ENCODE measurements at regions not wholly inside any gene's neighbourhood (a gene's known extent, or its start where the extent isn't known, plus 50 kb on each side); places are given as distances from the start of the nearest gene placed in this dataset.

- intact Hi-C loops (cut with DNase I; ENCODE audit: low total_unique reads) = no loop called here
- DNase-seq (ENCODE audit: low spot score in 2 of 2) = no peak
- WGBS, 2 donors = 45 to 53% methylated on average over 6 of the region's 6 CpGs
- H3K4me3 ChIP-seq (ENCODE audit: low read depth, poor library complexity, severe bottlenecking) = no peak overlapping the region
- TF ChIP-seq CTCF (IDR thresholded peaks at IDR 0.05) (no peak), POLR2A (IDR thresholded peaks at IDR 0.05) (no peak)
Observed at GRCh38 chr5:96024683-96025475, 63.2 kb upstream of the ELL2 start.

- DNase-seq (ENCODE audit: low spot score in 2 of 2) = no peak
- WGBS, 2 donors = 50 to 52% methylated on average over 2 of the region's 2 CpGs
- TF ChIP-seq POLR2A (IDR thresholded peaks at IDR 0.05) = no peak
- no peak for TF ChIP-seq CTCF (IDR thresholded peaks at IDR 0.05)
- H3K4me3 ChIP-seq (ENCODE audit: low read depth, poor library complexity, severe bottlenecking) = no peak overlapping the region
- intact Hi-C loops (cut with DNase I; ENCODE audit: low total_unique reads) = no loop called here
Observed at GRCh38 chr5:96023518-96023917, 61.9 kb upstream of the ELL2 start.

- 95 to 100% methylated on average over 1 of the region's 1 CpG for WGBS, 2 donors
- no peak for DNase-seq (ENCODE audit: low spot score in 2 of 2)
- H3K4me3 ChIP-seq (ENCODE audit: low read depth, poor library complexity, severe bottlenecking) = no peak overlapping the region
- intact Hi-C loops (cut with DNase I; ENCODE audit: low total_unique reads) = no loop called here
- TF ChIP-seq CTCF (IDR thresholded peaks at IDR 0.05) (no peak), POLR2A (IDR thresholded peaks at IDR 0.05) (no peak)
Observed at GRCh38 chr5:96022971-96023370, 61.3 kb upstream of the ELL2 start.

- no peak for DNase-seq (ENCODE audit: low spot score in 2 of 2)
- WGBS, 2 donors = 68 to 75% methylated on average over 1 of the region's 1 CpG
- intact Hi-C loops (cut with DNase I; ENCODE audit: low total_unique reads) = no loop called here
- no peak overlapping the region for H3K4me3 ChIP-seq (ENCODE audit: low read depth, poor library complexity, severe bottlenecking)
- no peak for TF ChIP-seq CTCF (IDR thresholded peaks at IDR 0.05)
- TF ChIP-seq POLR2A (IDR thresholded peaks at IDR 0.05) = no peak
Observed at GRCh38 chr5:96017951-96018350, 56.3 kb upstream of the ELL2 start.

- TF ChIP-seq POLR2A (IDR thresholded peaks at IDR 0.05) (no peak), CTCF (IDR thresholded peaks at IDR 0.05) (no peak)
- H3K4me3 ChIP-seq (ENCODE audit: low read depth, poor library complexity, severe bottlenecking) = no peak overlapping the region
- intact Hi-C loops (cut with DNase I; ENCODE audit: low total_unique reads) = no loop called here
- 94 to 96% methylated on average over 2 of the region's 2 CpGs for WGBS, 2 donors
- DNase-seq (ENCODE audit: low spot score in 2 of 2) = no peak
Observed at GRCh38 chr5:96016216-96016615, 54.6 kb upstream of the ELL2 start.

- intact Hi-C loops (cut with DNase I; ENCODE audit: low total_unique reads) = no loop called here
- TF ChIP-seq CTCF (IDR thresholded peaks at IDR 0.05) = no peak
- TF ChIP-seq POLR2A (IDR thresholded peaks at IDR 0.05) = no peak
- 96 to 100% methylated on average over 1 of the region's 1 CpG for WGBS, 2 donors
- DNase-seq (ENCODE audit: low spot score in 2 of 2) = no peak
- H3K4me3 ChIP-seq (ENCODE audit: low read depth, poor library complexity, severe bottlenecking) = no peak overlapping the region
Observed at GRCh38 chr5:96015709-96016108, 54.1 kb upstream of the ELL2 start.

Data from lower leg skin (tissue), 4 donors.